A549 (cell line): ENCODE measurements at regions not wholly inside any gene's neighbourhood (a gene's known extent, or its start where the extent isn't known, plus 50 kb on each side); places are given as distances from the start of the nearest gene placed in this dataset.

ENCODE experiments used
- ATAC-seq, 2 experiments: fragments of 200-7000 bp in 1 of 2; fragments of >200 bp in 1 of 2; cut with Nextera tagmentation in 1 of 2; cut with Tn5 transposase in 1 of 2; 3 replicates each; pipeline versions ENCODE4 v1.8.0 to v1.9.1; 2018 to 2020; ENCODE audit warnings: mild to moderate bottlenecking in 1 of 2, moderate library complexity in 1 of 2
- CTCF ChIA-PET: fragments of 300-600 bp; sonication (Branson Sonifier 250); formaldehyde crosslinking; extraction: SDS; loops from one replicate; lab custom pipeline; 2021; ENCODE audit warnings: antibody characterized with exemption, inconsistent platforms; lab: Yijun Ruan, JAX
- POLR2A ChIA-PET: fragments of 350-600 bp; formaldehyde crosslinking; extraction: SDS; loops from one replicate; lab custom pipeline; 2021; ENCODE audit warnings: antibody characterized with exemption, inconsistent platforms; lab: Yijun Ruan, JAX
- DNase-seq, 2 experiments: peaks; one replicate each; pipeline versions ENCODE4 v3.0.0 to v3.0.0-alpha.2; 2011 to 2016; ENCODE audit warnings: low read depth in 1 of 2, low spot score in 1 of 2
- FAIRE-seq: peaks from 2 replicates; lab custom pipeline; 2011; peaks lifted over from hg19 to GRCh38; lab: Jason Lieb, UNC
- H3K27ac ChIP-seq, 2 experiments: fragments of >200 bp; sonication (Bioruptor Twin); formaldehyde crosslinking; 3 replicates each; pipeline ENCODE4 v1.5.1; 2016 to 2017
- H3K4me1 ChIP-seq: fragments of >200 bp; sonication (Bioruptor Twin); formaldehyde crosslinking; 3 replicates; pipeline ENCODE4 v1.6.1; 2016
- H3K4me2 ChIP-seq: fragments of >200 bp; sonication (Bioruptor Twin); formaldehyde crosslinking; 3 replicates; pipeline ENCODE4 v1.6.1; 2016
- H3K4me3 ChIP-seq: fragments of >200 bp; sonication (Bioruptor Twin); formaldehyde crosslinking; 3 replicates; pipeline ENCODE4 v1.5.1; 2016
- H3K9me3 ChIP-seq: fragments of >200 bp; sonication (Bioruptor Twin); formaldehyde crosslinking; 3 replicates; pipeline ENCODE4 v1.6.1; 2016
- CBX8 ChIP-seq: fragments of 200-600 bp; sonication (generic); IDR thresholded peaks from 2 replicates; pipeline ENCODE4 v1.6.1; 2016
- CEBPB ChIP-seq, 2 experiments: fragments of >200 bp in 1 of 2; sonication (Bioruptor Twin) in 1 of 2; formaldehyde crosslinking in 1 of 2; IDR thresholded peaks; 2 replicates each; pipeline ENCODE4 v1.6.1; 2012 to 2016
- CHD2 ChIP-seq: fragments of 150-350 bp; IDR thresholded peaks from 2 replicates; pipeline ENCODE4 v1.6.1; 2014; ENCODE audit warnings: low read length; ENCODE audit not compliant: partially characterized antibody
- CHD4 ChIP-seq: fragments of 200-600 bp; sonication (generic); IDR thresholded peaks from 2 replicates; pipeline ENCODE4 v1.6.1; 2016; ENCODE audit warnings: antibody characterized with exemption, mild to moderate bottlenecking, borderline replicate concordance
- HDAC2 ChIP-seq: fragments of 200-600 bp; sonication (generic); IDR thresholded peaks from 2 replicates; pipeline ENCODE4 v1.6.1; 2016
- HOXA7 ChIP-seq: fragments of 250-450 bp; sonication (Bioruptor Pico); IDR thresholded peaks from 2 replicates; pipeline ENCODE4 v1.5.0; 2020; ENCODE audit warnings: mild to moderate bottlenecking, moderate library complexity
- HOXB13 ChIP-seq: fragments of 250-450 bp; sonication (Bioruptor Pico); IDR thresholded peaks from 2 replicates; pipeline ENCODE4 v1.5.0; 2020; ENCODE audit warnings: low read depth, mild to moderate bottlenecking, moderate library complexity
- HOXB5 ChIP-seq: fragments of 250-450 bp; sonication (Bioruptor Pico); IDR thresholded peaks from 2 replicates; pipeline ENCODE4 v1.5.0; 2020; ENCODE audit warnings: mild to moderate bottlenecking, moderate library complexity
- JUNB ChIP-seq: fragments of >200 bp; sonication (Bioruptor Twin); formaldehyde crosslinking; IDR thresholded peaks from 2 replicates; pipeline ENCODE4 v1.6.1; 2016
- KDM5A ChIP-seq: fragments of 200-600 bp; sonication (generic); IDR thresholded peaks from 2 replicates; pipeline ENCODE4 v1.6.1; 2016; ENCODE audit warnings: antibody characterized with exemption, mild to moderate bottlenecking
- NPAS2 ChIP-seq: fragments of 250-450 bp; sonication (Bioruptor Pico); IDR thresholded peaks from 2 replicates; pipeline ENCODE4 v1.8.0; 2022; ENCODE audit warnings: mild to moderate bottlenecking, moderate library complexity, borderline replicate concordance
- NR3C1 ChIP-seq: fragments of >200 bp; sonication (Bioruptor Twin); formaldehyde crosslinking; IDR thresholded peaks from 3 replicates; pipeline ENCODE4 v1.6.1; 2017
- POLR2A ChIP-seq: IDR thresholded peaks from 2 replicates; pipeline ENCODE4 v1.6.1; 2012; ENCODE audit warnings: mild to moderate bottlenecking, low read length
- POLR2AphosphoS2 ChIP-seq: conservative IDR thresholded peaks from 2 replicates; pipeline ENCODE4 v1.6.1; 2012; ENCODE audit warnings: low read length, improper control_type of control experiment, inconsistent platforms
- RAD21 ChIP-seq, 2 experiments: fragments of >200 bp in 1 of 2; sonication (Bioruptor Twin) in 1 of 2; formaldehyde crosslinking in 1 of 2; IDR thresholded peaks in 1 of 2; conservative IDR thresholded peaks in 1 of 2; 2 replicates in 1 of 2; 3 replicates in 1 of 2; pipeline ENCODE4 v1.6.1; 2012 to 2018; ENCODE audit warnings: inconsistent platforms in 1 of 2
- RFX5 ChIP-seq: fragments of 450-650 bp; IDR thresholded peaks from 2 replicates; pipeline ENCODE4 v1.7.1; 2014; ENCODE audit warnings: antibody characterized with exemption, mild to moderate bottlenecking, moderate library complexity
- TP53 ChIP-seq: fragments of 250-450 bp; sonication (Bioruptor Pico); IDR thresholded peaks from 2 replicates; pipeline ENCODE4 v1.5.0; 2021; ENCODE audit warnings: mild to moderate bottlenecking, moderate library complexity
- ZC3H11A ChIP-seq: fragments of 450-650 bp; IDR thresholded peaks from 2 replicates; pipeline ENCODE4 v1.6.1; 2014; ENCODE audit warnings: antibody characterized with exemption, mild to moderate bottlenecking
- ZSCAN20 ChIP-seq: fragments of 250-450 bp; sonication (Bioruptor Pico); IDR thresholded peaks from 2 replicates; pipeline ENCODE4 v1.8.0; 2022; ENCODE audit warnings: mild to moderate bottlenecking, moderate library complexity
- WGBS: methylation state at CpG from one replicate; pipeline ENCODE4 v1.1.6; 2017; ENCODE audit errors: missing lambda C conversion rate; 5-methylcytosine and 5-hydroxymethylcytosine counted together
- TF ChIP-seq, protein P1 (sequence below): fragments of 250-450 bp; sonication (Bioruptor Pico); IDR thresholded peaks from 2 replicates; pipeline ENCODE4 v1.5.0; 2021; ENCODE audit warnings: mild to moderate bottlenecking, moderate library complexity, borderline replicate concordance
- TF ChIP-seq, protein P2 (sequence below): fragments of >200 bp; sonication (Bioruptor Twin); formaldehyde crosslinking; IDR thresholded peaks from 2 replicates; pipeline ENCODE4 v1.6.1; 2016
- TF ChIP-seq, protein P3 (sequence below): fragments of >200 bp; sonication (Bioruptor Twin); formaldehyde crosslinking; IDR thresholded peaks from 3 replicates; pipeline ENCODE4 v1.6.1; 2016

DNA sequence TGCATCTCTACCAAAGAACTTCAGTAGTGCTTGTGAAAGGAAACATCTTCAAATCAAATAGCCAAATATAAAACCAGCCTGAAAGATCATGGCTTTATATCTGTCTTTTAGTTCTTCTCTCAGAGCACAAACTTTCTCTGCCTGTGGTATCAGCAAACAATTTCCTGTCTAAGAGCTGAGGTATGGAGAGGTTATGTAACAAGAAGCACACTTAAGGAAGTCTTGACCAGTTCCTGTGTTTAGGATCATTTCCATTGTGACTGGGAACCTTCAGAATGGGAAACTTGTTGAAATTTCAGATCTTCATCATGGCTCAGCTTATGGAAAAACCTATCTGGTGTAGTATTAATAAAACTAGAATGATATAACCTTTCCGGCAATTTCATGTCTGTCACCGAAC, 148.8 kb downstream of the MBL2 start:
- 91% methylated on average over 2 of the region's 2 CpGs for WGBS
- ChIA-PET POLR2A (no interaction called here), CTCF (no interaction called here)
- ATAC-seq (no peak), DNase-seq (no peak), FAIRE-seq (peak; percentile 23)
- no peaks in the 10 kb centered on the region for H3K4me1 ChIP-seq
- H3K4me3 ChIP-seq, result no peak overlapping the region
- H3K27ac ChIP-seq, result no peak overlapping the region
- H3K9me3 ChIP-seq, result no peaks in the 10 kb centered on the region
- no peak for TF ChIP-seq CEBPB (IDR thresholded peaks at IDR 0.05)
- no peak for TF ChIP-seq RFX5
- no peak for TF ChIP-seq KDM5A
- no peak for TF ChIP-seq RAD21 (conservative IDR thresholded peaks at IDR 0.05 in 1 of 2, IDR thresholded peaks at IDR 0.05 in 1 of 2)
- TF ChIP-seq HDAC2, result no peak
- H3K4me2 ChIP-seq, result no peak overlapping the region

DNA sequence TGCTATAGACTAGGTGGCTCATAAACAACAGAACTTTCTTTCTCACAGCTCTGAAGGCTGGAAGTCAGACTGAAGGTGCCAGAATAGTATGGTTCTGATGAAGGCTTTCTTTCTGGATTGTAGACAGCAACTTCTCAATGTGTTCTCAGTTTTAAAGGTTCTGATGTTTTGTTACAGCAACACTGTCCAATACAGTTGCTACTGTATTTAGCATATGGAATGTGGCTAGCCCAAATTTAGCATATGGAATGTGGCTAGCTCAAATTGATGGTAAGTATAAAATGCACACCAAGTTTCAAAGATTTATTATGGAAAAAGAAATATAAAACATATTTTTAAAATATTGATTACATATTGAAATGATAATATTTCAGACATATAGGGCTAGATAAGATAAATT, 145.3 kb downstream of the MBL2 start:
- Histone ChIP-seq H3K4me1 (no peaks in the 10 kb centered on the region), H3K9me3 (no peaks in the 10 kb centered on the region), H3K4me2 (no peak overlapping the region), H3K4me3 (no peak overlapping the region), H3K27ac (no peak overlapping the region)
- no peak for DNase-seq
- FAIRE-seq, result no peak
- no peak for TF ChIP-seq POLR2A
- TF ChIP-seq RFX5, result no peak
- no peak for TF ChIP-seq ZC3H11A
- TF ChIP-seq HDAC2, result no peak
- TF ChIP-seq ZSCAN20 (CRISPR knock-in tag), result no peak
- TF ChIP-seq HOXB13, result no peak
- TF ChIP-seq, protein P1, sequence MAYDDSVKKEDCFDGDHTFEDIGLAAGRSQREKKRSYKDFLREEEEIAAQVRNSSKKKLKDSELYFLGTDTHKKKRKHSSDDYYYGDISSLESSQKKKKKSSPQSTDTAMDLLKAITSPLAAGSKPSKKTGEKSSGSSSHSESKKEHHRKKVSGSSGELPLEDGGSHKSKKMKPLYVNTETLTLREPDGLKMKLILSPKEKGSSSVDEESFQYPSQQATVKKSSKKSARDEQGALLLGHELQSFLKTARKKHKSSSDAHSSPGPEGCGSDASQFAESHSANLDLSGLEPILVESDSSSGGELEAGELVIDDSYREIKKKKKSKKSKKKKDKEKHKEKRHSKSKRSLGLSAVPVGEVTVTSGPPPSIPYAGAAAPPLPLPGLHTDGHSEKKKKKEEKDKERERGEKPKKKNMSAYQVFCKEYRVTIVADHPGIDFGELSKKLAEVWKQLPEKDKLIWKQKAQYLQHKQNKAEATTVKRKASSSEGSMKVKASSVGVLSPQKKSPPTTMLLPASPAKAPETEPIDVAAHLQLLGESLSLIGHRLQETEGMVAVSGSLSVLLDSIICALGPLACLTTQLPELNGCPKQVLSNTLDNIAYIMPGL, result no peak
- TF ChIP-seq, protein P2, sequence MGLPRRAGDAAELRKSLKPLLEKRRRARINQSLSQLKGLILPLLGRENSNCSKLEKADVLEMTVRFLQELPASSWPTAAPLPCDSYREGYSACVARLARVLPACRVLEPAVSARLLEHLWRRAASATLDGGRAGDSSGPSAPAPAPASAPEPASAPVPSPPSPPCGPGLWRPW, result no peak
- no peak for TF ChIP-seq HOXA7
- no peak for TF ChIP-seq HOXB5
- TF ChIP-seq POLR2AphosphoS2, result no peak
- ATAC-seq, result no peak
- ChIA-PET CTCF (interaction anchor here (1.1 to 3.2 kb wide), 2 partner anchors 17 to 319 kb away, joined by 4 to 12 read pairs; no protein-coding TSS in a partner anchor), POLR2A (no interaction called here)

DNA sequence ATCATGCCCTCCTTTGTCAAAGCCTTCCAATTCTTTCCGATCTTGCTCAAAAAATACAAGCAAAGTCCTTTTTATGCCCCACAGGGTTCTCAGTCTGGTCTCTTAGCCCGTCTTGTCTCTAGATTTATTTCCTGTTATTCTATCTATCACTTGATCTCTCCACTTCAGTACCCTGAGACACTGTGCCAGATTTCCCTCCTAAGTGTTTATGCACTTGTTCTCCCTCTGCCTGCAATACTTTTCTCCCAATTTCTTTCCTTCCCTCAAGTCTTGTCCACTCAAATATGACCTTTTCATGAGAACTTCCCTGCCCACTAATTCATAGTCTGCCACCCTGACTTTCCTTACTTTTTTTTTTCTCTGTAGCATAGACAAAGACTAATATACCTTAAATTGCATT, 141.4 kb downstream of the MBL2 start:
- POLR2A ChIA-PET, result no interaction called here
- H3K4me3 ChIP-seq, result no peak overlapping the region
- no peak overlapping the region for H3K4me2 ChIP-seq
- no peaks in the 10 kb centered on the region for H3K9me3 ChIP-seq
- H3K27ac ChIP-seq, result no peak overlapping the region
- ATAC-seq (no peak), DNase-seq (no peak), FAIRE-seq (no peak)
- 70% methylated on average over 2 of the region's 2 CpGs for WGBS
- CTCF ChIA-PET, result no interaction called here
- TF ChIP-seq RFX5 (no peak), NR3C1 (no peak), CHD2 (no peak), NPAS2 (CRISPR knock-in tag) (no peak), TP53 (CRISPR knock-in tag) (no peak), POLR2A (no peak), JUNB (no peak), CHD4 (no peak), CEBPB (IDR thresholded peaks at IDR 0.05) (no peak), HOXB5 (no peak), CBX8 (no peak)
- TF ChIP-seq, protein P3, sequence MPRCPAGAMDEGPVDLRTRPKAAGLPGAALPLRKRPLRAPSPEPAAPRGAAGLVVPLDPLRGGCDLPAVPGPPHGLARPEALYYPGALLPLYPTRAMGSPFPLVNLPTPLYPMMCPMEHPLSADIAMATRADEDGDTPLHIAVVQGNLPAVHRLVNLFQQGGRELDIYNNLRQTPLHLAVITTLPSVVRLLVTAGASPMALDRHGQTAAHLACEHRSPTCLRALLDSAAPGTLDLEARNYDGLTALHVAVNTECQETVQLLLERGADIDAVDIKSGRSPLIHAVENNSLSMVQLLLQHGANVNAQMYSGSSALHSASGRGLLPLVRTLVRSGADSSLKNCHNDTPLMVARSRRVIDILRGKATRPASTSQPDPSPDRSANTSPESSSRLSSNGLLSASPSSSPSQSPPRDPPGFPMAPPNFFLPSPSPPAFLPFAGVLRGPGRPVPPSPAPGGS, result no peak
- H3K4me1 ChIP-seq, result no peaks in the 10 kb centered on the region
